Trophoblast cell (in vitro differentiated cells and primary cell): ENCODE measurements at regions not wholly inside any gene's neighbourhood (a gene's known extent, or its start where the extent isn't known, plus 50 kb on each side); places are given as distances from the start of the nearest gene placed in this dataset.

Experiments
- DNase-seq, 2 donors: peaks; one replicate each; pipeline ENCODE4 v3.0.0-alpha.2; 2016
- H2AFZ ChIP-seq: 2 replicates; pipeline ENCODE4 v1.6.1; 2013; ENCODE audit warnings: low read length, moderate library complexity, mild to moderate bottlenecking; ENCODE audit not compliant: insufficient read depth, poor library complexity
- H2AK5ac ChIP-seq: 2 replicates; pipeline ENCODE4 v1.6.1; 2013; ENCODE audit warnings: mild to moderate bottlenecking, low read length
- H2BK120ac ChIP-seq: 2 replicates; pipeline ENCODE4 v1.6.1; 2013; ENCODE audit warnings: low read length, mild to moderate bottlenecking, moderate library complexity; ENCODE audit not compliant: insufficient read depth, poor library complexity
- H2BK12ac ChIP-seq: 2 replicates; pipeline ENCODE4 v1.6.1; 2013; ENCODE audit warnings: mild to moderate bottlenecking, low read length, moderate library complexity
- H2BK5ac ChIP-seq: 2 replicates; pipeline ENCODE4 v1.6.1; 2013; ENCODE audit warnings: low read length, low read depth, moderate library complexity, mild to moderate bottlenecking; ENCODE audit not compliant: poor library complexity
- H3K14ac ChIP-seq: 2 replicates; pipeline ENCODE4 v1.6.1; 2013; ENCODE audit warnings: mild to moderate bottlenecking, low read length
- H3K18ac ChIP-seq: 2 replicates; pipeline ENCODE4 v1.6.1; 2013; ENCODE audit warnings: mild to moderate bottlenecking, low read length
- H3K23ac ChIP-seq: 2 replicates; pipeline ENCODE4 v1.6.1; 2013; ENCODE audit warnings: low read length
- H3K27ac ChIP-seq: 2 replicates; pipeline ENCODE4 v1.5.1; 2013; ENCODE audit warnings: low read depth, mild to moderate bottlenecking, inconsistent platforms, low read length, moderate library complexity
- H3K27me3 ChIP-seq: 2 replicates; pipeline ENCODE4 v1.6.1; 2013; ENCODE audit warnings: inconsistent platforms, mild to moderate bottlenecking, low read length, moderate library complexity; ENCODE audit not compliant: insufficient read depth
- H3K36me3 ChIP-seq, 2 experiments: 1 replicate in 1 of 2; 2 replicates in 1 of 2; pipeline ENCODE4 v1.6.1; 2013; ENCODE audit warnings: low read length in 2 of 2, mild to moderate bottlenecking in 2 of 2, moderate library complexity in 1 of 2; ENCODE audit not compliant: insufficient read depth in 2 of 2, control insufficient read depth in 1 of 2
- H3K4ac ChIP-seq: 2 replicates; pipeline ENCODE4 v1.6.1; 2013; ENCODE audit warnings: low read depth, mild to moderate bottlenecking, low read length, moderate library complexity
- H3K4me1 ChIP-seq, 2 experiments: 1 replicate in 1 of 2; 2 replicates in 1 of 2; pipeline ENCODE4 v1.6.1; 2013; ENCODE audit warnings: low read length in 2 of 2, mild to moderate bottlenecking in 2 of 2, moderate library complexity in 1 of 2; ENCODE audit not compliant: insufficient read depth in 2 of 2, control insufficient read depth in 1 of 2
- H3K4me2 ChIP-seq: 2 replicates; pipeline ENCODE4 v1.6.1; 2013; ENCODE audit warnings: inconsistent platforms, mild to moderate bottlenecking, low read length, moderate library complexity
- H3K4me3 ChIP-seq: 2 replicates; pipeline ENCODE4 v1.5.1; 2013; ENCODE audit warnings: mild to moderate bottlenecking, low read depth, low read length, inconsistent platforms
- H3K79me1 ChIP-seq: one replicate; pipeline ENCODE4 v1.6.1; 2013; ENCODE audit warnings: low read length
- H3K79me2 ChIP-seq: 2 replicates; pipeline ENCODE4 v1.6.1; 2013; ENCODE audit warnings: low read length, mild to moderate bottlenecking; ENCODE audit not compliant: control insufficient read depth, insufficient read depth, poor library complexity
- H3K9ac ChIP-seq: 2 replicates; pipeline ENCODE4 v1.6.1; 2013; ENCODE audit warnings: mild to moderate bottlenecking, low read length
- H3K9me3 ChIP-seq: 2 replicates; pipeline ENCODE4 v1.6.1; 2013; ENCODE audit warnings: low read depth, mild to moderate bottlenecking, control low read depth, inconsistent platforms, low read length; ENCODE audit not compliant: insufficient read depth
- H4K12ac ChIP-seq: 2 replicates; pipeline ENCODE4 v1.6.1; 2013; ENCODE audit warnings: low read depth, mild to moderate bottlenecking, low read length, moderate library complexity
- H4K8ac ChIP-seq: 2 replicates; pipeline ENCODE4 v1.6.1; 2013; ENCODE audit warnings: low read depth, mild to moderate bottlenecking, low read length, moderate library complexity
- H4K91ac ChIP-seq: one replicate; pipeline ENCODE4 v1.6.1; 2013; ENCODE audit warnings: low read depth, mild to moderate bottlenecking, low read length, moderate library complexity
- WGBS: extraction: QIAGEN DNeasy Blood & Tissue Kit; methylation state at CpG from one replicate; pipeline ENCODE4 v1.1.7; 2013; ENCODE audit warnings: missing lambda C conversion rate; ENCODE audit not compliant: insufficient read length, insufficient coverage; ENCODE audit errors: extremely low coverage; 5-methylcytosine and 5-hydroxymethylcytosine counted together

DNA sequence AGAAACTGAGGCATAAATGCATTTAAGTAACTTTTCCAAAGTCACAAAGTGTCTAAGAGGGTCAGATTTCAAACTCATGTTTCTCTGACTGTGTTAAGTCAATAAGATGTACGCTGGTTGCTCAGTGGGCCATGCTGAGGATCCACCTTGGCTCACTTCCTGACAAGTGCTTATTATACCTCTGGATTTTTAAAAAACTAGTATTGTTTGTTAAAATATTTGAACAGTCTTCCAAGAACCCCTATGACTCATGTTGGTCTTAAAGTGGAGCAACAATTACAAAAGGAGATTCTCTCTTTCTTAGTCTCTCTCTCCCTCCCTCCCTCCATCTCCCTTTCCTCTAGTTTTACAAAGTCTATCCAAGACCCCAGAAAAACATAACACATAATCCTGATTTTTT, 1050.2 kb downstream of the AGBL1 start:
- Histone ChIP-seq H2BK120ac (no peak overlapping the region), H4K8ac (no peak overlapping the region), H3K4ac (no peak overlapping the region), H4K91ac (no peak overlapping the region), H2BK12ac (no peak overlapping the region), H2BK5ac (no peak overlapping the region), H3K36me3 (no peaks in the 10 kb centered on the region), H3K4me2 (no peak overlapping the region), H3K23ac (no peak overlapping the region), H2AK5ac (no peak overlapping the region), H3K14ac (no peak overlapping the region), H3K27me3 (no peaks in the 10 kb centered on the region), H2AFZ (no peak overlapping the region), H3K4me3 (no peak overlapping the region), H3K79me2 (no peaks in the 10 kb centered on the region), H3K27ac (no peak overlapping the region), H4K12ac (no peak overlapping the region), H3K18ac (no peak overlapping the region), H3K9me3 (no peaks in the 10 kb centered on the region), H3K4me1 (no peaks in the 10 kb centered on the region), H3K9ac (no peak overlapping the region), H3K79me1 (no peaks in the 10 kb centered on the region)
- WGBS: no CpG with 5 or more reads among the region's 1 CpG
- DNase-seq: no peak

DNA sequence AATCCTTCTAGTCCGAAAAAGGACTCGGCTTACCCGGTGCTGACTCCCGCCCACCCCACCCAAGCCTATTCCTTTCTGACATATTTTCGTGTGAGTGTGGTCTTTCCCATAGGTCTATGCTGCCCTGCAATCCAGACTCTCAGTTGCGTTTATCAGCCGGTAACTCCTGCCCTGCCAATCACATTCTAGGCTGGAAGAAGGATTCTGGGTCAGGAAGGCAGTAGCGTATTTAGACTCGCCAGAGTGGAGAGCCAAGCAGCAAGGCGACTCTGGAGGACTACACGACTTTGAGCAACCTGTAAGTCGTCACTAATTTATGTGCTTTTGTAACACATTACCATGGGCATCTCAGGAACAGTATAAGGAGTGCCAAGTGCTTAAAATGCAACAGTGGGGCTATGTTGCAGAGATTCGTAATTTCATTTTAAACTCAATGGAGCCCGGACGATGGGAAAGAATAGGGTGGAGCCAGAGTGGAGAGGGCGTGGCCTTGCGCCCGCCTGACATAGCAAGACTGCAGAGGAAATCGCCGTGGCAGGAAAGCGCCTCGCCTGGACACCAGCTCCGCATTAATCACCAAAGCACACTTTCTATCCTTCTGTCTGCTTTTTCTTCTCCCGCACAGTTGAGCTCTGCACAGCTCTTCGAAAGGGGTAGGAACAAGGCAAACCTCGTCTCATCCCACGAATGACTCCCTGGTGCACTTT, 1044.2 kb downstream of the AGBL1 start:
- H3K79me1 ChIP-seq: no peaks in the 10 kb centered on the region
- H2BK5ac ChIP-seq: no peak overlapping the region
- no peaks in the 10 kb centered on the region for H3K79me2 ChIP-seq
- no peak for DNase-seq
- no peak overlapping the region for H3K23ac ChIP-seq
- no peaks in the 10 kb centered on the region for H3K9me3 ChIP-seq
- no peaks in the 10 kb centered on the region for H3K36me3 ChIP-seq
- no peaks in the 10 kb centered on the region for H3K27me3 ChIP-seq
- no peaks in the 10 kb centered on the region for H3K4me1 ChIP-seq
- no peak overlapping the region for H2BK12ac ChIP-seq
- no peak overlapping the region for H3K4me2 ChIP-seq
- no peak overlapping the region for H4K91ac ChIP-seq
- H4K8ac ChIP-seq: no peak overlapping the region
- H3K14ac ChIP-seq: no peak overlapping the region
- no peak overlapping the region for H3K4ac ChIP-seq
- no peak overlapping the region for H4K12ac ChIP-seq
- no peak overlapping the region for H2AFZ ChIP-seq
- no CpG with 5 or more reads among the region's 27 CpGs for WGBS
- no peak overlapping the region for H2BK120ac ChIP-seq
- H3K9ac ChIP-seq: no peak overlapping the region
- no peak overlapping the region for H2AK5ac ChIP-seq
- H3K4me3 ChIP-seq: no peak overlapping the region
- no peak overlapping the region for H3K18ac ChIP-seq
- H3K27ac ChIP-seq: no peak overlapping the region

- no peak overlapping the region for H3K23ac ChIP-seq
- H2BK5ac ChIP-seq: no peak overlapping the region
- H4K12ac ChIP-seq: no peak overlapping the region
- H3K4me2 ChIP-seq: no peak overlapping the region
- H3K14ac ChIP-seq: no peak overlapping the region
- no peak overlapping the region for H2AFZ ChIP-seq
- no peak overlapping the region for H2BK12ac ChIP-seq
- H3K27ac ChIP-seq: no peak overlapping the region
- no peaks in the 10 kb centered on the region for H3K27me3 ChIP-seq
- no peak overlapping the region for H3K9ac ChIP-seq
- WGBS: no CpG with 5 or more reads among the region's 2 CpGs
- no peaks in the 10 kb centered on the region for H3K36me3 ChIP-seq
- DNase-seq: no peak
- H4K8ac ChIP-seq: no peak overlapping the region
- H3K4me1 ChIP-seq: no peaks in the 10 kb centered on the region
- no peak overlapping the region for H3K4ac ChIP-seq
- no peak overlapping the region for H3K4me3 ChIP-seq
- no peak overlapping the region for H2BK120ac ChIP-seq
- H3K18ac ChIP-seq: no peak overlapping the region
- no peaks in the 10 kb centered on the region for H3K79me2 ChIP-seq
- no peak overlapping the region for H2AK5ac ChIP-seq
- no peaks in the 10 kb centered on the region for H3K9me3 ChIP-seq
- no peak overlapping the region for H4K91ac ChIP-seq
- no peaks in the 10 kb centered on the region for H3K79me1 ChIP-seq
Measured at GRCh38 chr15:87121336-87121735, 1041.7 kb downstream of the AGBL1 start.

DNA sequence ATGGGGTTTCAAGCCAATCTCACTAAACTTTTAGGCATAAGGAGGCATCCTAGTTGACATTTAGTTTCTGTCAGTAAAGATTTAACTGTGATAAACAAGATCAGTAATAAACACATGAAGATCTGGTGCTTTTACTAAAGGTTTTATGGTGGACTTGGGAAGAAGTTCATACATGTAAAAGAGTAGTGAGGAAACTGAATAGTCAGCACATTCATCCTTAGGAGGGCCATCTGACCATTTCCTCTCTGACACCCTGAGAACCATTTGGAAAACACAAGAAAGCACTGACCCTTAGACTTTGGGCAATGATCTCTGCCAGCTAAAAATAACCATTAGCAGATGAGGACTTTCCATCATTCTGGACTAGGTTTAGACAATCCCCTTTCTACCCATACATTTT, 1040.9 kb downstream of the AGBL1 start:
- no peak for DNase-seq
- no peak overlapping the region for H4K12ac ChIP-seq
- H3K14ac ChIP-seq: no peak overlapping the region
- H3K79me1 ChIP-seq: no peaks in the 10 kb centered on the region
- H3K18ac ChIP-seq: no peak overlapping the region
- no peak overlapping the region for H2AK5ac ChIP-seq
- H3K23ac ChIP-seq: no peak overlapping the region
- no peak overlapping the region for H3K9ac ChIP-seq
- H3K36me3 ChIP-seq: no peaks in the 10 kb centered on the region
- no peak overlapping the region for H2BK120ac ChIP-seq
- H3K9me3 ChIP-seq: no peaks in the 10 kb centered on the region
- H3K4me1 ChIP-seq: no peaks in the 10 kb centered on the region
- H3K79me2 ChIP-seq: no peaks in the 10 kb centered on the region
- no peaks in the 10 kb centered on the region for H3K27me3 ChIP-seq
- H2BK5ac ChIP-seq: no peak overlapping the region
- no peak overlapping the region for H4K91ac ChIP-seq
- no peak overlapping the region for H2BK12ac ChIP-seq
- no peak overlapping the region for H2AFZ ChIP-seq
- no peak overlapping the region for H3K4ac ChIP-seq
- H3K27ac ChIP-seq: no peak overlapping the region
- H3K4me2 ChIP-seq: no peak overlapping the region
- H3K4me3 ChIP-seq: no peak overlapping the region
- no peak overlapping the region for H4K8ac ChIP-seq
